ENCODE measurements at regions not wholly inside any gene's neighbourhood (a gene's known extent, or its start where the extent isn't known, plus 50 kb on each side); places are given as distances from the start of the nearest gene placed in this dataset.

- TF ChIP-seq CTCF (IDR thresholded peaks at IDR 0.05) (no peak), GABPA (IDR thresholded peaks at IDR 0.05; ENCODE audit: low read depth) (no peak), EP300 (IDR thresholded peaks at IDR 0.05; ENCODE audit: borderline replicate concordance in 1 of 2, low read depth in 1 of 2, low read length in 1 of 2) (no peak), POLR2AphosphoS5 (IDR thresholded peaks at IDR 0.05; ENCODE audit: low read depth, low read length) (no peak), JUND (IDR thresholded peaks at IDR 0.05) (no peak), SMC3 (IDR thresholded peaks at IDR 0.05; ENCODE audit: low read depth, low read length) (no peak), YY1 (IDR thresholded peaks at IDR 0.05; ENCODE audit: low read depth) (no peak), RCOR1 (IDR thresholded peaks at IDR 0.05; ENCODE audit: low read length) (no peak), TAF1 (IDR thresholded peaks at IDR 0.05; ENCODE audit: borderline replicate concordance, low read depth, low read length) (no peak), ELF1 (IDR thresholded peaks at IDR 0.05) (no peak), FOXM1 (IDR thresholded peaks at IDR 0.05; ENCODE audit: low read depth) (no peak), ZBTB33 (IDR thresholded peaks at IDR 0.05; ENCODE audit: borderline replicate concordance, low read depth) (no peak), RFX5 (IDR thresholded peaks at IDR 0.05; ENCODE audit: low read length) (no peak)
These were observed 634.1 kb downstream of the FSCB start for GRCh38 chr14:43872752-43873655.

All from SK-N-SH (cell line).